ENCODE measurements at regions not wholly inside any gene's neighbourhood (a gene's known extent, or its start where the extent isn't known, plus 50 kb on each side); places are given as distances from the start of the nearest gene placed in this dataset.

- DNase-seq (ENCODE audit: low spot score), result no peak
Measured at GRCh38 chr4:124478470-124478869, 234.1 kb downstream of the ANKRD50 start.

- no peak for DNase-seq (ENCODE audit: low spot score)
Measured at GRCh38 chr4:124480061-124480460, 232.5 kb downstream of the ANKRD50 start.

DNA sequence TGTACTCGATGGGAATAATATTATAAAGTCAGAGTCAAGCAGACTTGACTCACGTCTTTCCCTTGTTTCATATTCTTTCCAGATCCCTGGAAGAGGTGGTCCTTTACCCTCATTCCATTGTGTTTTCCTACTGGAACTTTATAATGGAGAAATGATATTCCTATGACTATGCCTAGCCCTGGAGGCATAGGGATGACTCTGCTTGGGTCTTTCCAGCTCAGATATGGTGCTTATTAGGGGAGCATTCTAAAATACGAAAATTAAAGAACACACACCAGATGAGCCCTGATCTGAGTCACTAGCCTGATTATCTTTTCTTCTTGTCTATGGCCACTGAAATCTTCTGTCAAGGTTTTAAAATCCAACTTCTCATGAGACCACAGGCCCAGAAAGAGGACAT, 231.4 kb downstream of the ANKRD50 start:
- DNase-seq (ENCODE audit: low spot score), result no peak

- no peak for DNase-seq (ENCODE audit: low spot score)
Measured at GRCh38 chr4:124483048-124483906, 229.3 kb downstream of the ANKRD50 start.

GRCh38 chr4:124484008-124484407, 228.5 kb downstream of the ANKRD50 start:
- DNase-seq (ENCODE audit: low spot score), result no peak

DNA sequence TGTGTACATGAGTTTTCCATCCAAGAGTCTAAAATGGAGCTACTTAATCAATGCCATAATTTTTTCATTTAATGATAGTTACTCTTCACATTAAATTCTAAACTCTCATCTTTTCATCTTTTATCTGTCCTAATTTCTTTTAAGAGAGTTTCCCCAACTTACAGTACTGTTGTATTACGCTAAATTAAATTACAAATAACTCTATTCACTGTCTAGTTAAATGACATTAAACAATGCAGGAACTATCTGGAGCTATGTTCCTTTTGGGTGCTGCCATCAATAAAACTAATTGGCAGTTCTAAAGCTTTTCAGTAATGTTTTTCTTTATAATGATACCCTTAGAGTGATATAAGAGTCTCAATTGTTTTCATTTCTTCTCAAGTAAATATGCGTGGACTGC, 227.6 kb downstream of the ANKRD50 start:
- no peak for DNase-seq (ENCODE audit: low spot score)

- DNase-seq (ENCODE audit: low spot score), result no peak
Measured at GRCh38 chr4:124486423-124486822, 226.1 kb downstream of the ANKRD50 start.

- DNase-seq (ENCODE audit: low spot score), result no peak
Measured at GRCh38 chr4:124487651-124488050, 224.9 kb downstream of the ANKRD50 start.

GRCh38 chr4:124491361-124492145, 221.0 kb downstream of the ANKRD50 start:
- DNase-seq (ENCODE audit: low spot score), result no peak

DNA sequence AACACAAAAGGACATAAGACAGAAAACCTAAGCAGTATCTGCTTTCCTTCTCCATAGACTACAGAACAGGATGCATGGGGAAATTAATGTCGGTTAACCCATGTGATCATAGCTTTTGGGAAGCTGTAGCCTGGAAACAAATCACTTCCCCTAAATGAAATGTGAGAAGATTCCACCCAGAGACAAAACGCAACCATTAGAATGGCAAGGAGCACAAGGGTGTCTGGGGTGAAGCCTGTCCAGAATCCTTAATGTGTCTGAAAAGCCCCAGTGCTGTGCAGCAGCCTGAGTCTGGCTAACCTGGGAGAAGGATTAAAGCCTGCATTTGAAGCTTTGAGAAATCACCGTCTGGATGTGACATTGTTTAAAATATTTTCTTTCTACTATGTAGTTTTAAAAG, 213.3 kb downstream of the ANKRD50 start:
- DNase-seq (ENCODE audit: low spot score), result no peak

GRCh38 chr4:124501576-124501975, 211.0 kb downstream of the ANKRD50 start:
- DNase-seq (ENCODE audit: low spot score), result no peak

DNA sequence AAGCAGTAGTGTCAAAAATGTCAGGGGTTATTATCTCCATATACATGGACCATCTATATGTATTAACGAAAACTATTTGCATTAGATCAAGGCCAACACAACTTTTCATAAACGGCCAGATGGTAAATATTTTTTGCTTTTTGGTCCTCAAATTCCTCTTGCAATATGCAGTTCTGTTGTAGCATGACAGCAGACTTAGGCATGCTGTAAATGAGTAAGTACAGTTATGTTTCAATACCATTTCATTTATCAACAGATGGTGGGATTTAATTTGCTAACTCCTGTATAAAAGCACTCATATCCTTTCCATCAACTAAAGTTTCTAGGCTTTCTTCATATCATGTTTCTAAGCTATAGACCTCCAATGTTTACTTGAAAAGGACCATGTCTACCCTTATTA, 208.1 kb downstream of the ANKRD50 start:
- no peak for DNase-seq (ENCODE audit: low spot score)

DNA sequence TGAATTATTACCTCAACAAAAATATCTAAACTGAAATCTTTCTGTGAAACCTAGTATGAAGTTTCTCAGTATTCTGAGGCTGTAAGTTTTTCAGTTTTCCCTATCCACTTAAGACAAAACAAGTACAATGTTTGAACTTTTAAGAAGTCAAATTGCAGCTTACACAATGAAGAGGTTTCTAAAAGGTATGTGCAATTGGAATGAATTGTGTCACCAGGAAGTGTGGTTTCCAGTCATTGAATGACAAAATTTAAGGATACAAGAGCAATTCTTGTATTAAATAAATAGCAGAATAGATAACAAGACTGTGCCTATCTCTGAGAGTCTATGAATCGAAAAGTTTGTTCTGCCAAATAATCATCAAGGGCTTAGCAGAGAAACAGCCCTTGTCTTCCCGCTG, 207.3 kb downstream of the ANKRD50 start:
- DNase-seq (ENCODE audit: low spot score), result no peak

DNA sequence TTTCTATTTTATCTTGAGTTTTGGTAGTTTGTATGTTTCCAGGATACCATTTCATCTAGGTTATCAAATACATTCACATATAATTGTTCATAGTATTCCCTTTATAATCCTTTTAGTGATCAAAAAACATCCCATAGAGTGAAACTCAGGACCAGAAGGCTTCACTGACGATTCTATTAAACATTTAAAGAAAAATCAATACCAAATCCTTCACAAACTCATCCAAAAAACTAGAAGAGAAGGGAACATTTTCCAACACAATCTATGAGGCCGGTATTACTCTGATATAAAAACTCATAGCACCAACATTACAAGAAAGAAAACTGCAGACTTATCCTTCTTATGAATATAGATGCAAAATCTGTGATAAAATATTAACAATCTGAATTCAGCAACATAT, 203.4 kb downstream of the ANKRD50 start:
- no peak for DNase-seq (ENCODE audit: low spot score)

- DNase-seq (ENCODE audit: low spot score), result no peak
Measured at GRCh38 chr4:124514588-124514987, 197.9 kb downstream of the ANKRD50 start.

- DNase-seq (ENCODE audit: low spot score), result no peak
Measured at GRCh38 chr4:124515591-124515990, 196.9 kb downstream of the ANKRD50 start.

GRCh38 chr4:124519196-124519595, 193.3 kb downstream of the ANKRD50 start:
- no peak for DNase-seq (ENCODE audit: low spot score)

DNA sequence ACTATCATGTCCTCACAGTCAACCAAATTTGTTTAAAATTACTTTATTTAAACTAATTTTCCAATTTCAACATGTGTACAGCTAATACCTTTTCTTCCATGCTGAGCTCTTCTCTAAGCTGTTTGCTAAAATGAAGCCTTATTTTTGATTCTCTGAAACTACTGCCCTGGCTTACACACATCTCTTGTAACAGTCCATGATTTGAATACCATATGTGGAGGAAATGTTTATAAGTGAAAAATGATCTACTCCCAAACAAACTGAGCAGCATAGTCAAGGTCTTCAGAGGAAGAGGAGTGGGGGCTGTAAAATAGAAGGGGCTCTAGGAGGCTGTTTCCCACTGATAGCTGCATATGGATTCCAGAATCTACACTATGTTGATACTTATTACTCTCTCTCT, 188.7 kb downstream of the ANKRD50 start:
- no peak for DNase-seq (ENCODE audit: low spot score)

GRCh38 chr4:124525524-124525923, 187.0 kb downstream of the ANKRD50 start:
- no peak for DNase-seq (ENCODE audit: low spot score)

GRCh38 chr4:124526331-124526730, 186.2 kb downstream of the ANKRD50 start:
- no peak for DNase-seq (ENCODE audit: low spot score)

DNA sequence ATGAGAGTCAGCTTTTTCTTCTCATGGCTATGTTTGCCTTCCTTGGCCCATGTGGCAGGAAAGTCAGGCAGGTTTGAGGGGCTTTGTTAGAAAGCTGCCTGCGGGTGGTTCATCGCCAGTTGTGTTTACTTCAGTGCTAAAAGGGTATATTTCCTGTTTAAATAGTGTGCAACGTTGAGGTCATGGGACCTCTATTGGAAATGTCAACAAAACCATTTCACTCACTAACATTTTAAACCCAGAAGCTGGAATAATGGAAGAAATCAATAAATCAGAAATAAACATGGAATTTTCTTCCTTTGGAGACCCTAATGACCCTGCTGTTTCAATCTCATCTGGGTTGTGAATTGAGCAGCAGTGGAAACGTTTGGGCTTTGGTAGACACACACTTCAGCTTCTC, 185.8 kb downstream of the ANKRD50 start:
- DNase-seq (ENCODE audit: low spot score), result no peak

DNA sequence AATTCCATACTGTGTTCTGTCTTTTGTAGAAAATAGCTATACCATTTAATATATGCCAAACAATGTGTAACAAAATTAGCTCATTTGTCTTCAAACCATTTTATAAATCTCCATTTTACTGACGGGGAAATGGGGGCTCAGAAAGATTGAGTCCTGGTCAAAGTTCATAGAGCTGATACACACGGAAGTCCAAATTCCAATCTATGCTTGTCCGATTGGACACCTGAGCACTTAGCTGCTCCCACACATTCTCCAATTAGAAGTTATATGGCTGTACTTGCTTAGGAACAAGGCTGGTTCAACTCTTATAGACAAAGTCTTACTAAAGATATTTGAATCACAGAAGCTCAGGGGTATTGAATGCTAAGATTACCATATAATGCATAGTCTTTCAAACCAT, 185.2 kb downstream of the ANKRD50 start:
- DNase-seq (ENCODE audit: low spot score), result no peak

DNA sequence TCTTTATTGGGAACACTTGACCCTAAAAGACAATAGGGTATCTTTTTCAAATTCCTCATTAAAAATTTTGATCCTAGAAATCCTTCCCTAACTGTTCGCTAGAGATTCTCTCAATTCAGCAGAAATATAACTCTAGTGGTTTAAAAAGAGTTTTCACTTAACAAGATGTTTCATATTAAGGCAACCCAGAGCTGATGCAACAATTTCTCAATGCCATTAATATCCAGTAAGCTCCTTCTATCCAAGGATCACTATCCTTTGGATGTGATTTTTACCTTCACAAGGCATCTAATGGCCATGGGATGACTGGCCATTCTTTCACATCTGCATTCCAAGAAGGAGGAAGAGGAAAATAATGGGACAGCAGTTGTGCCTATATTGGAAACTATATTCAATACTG, 183.4 kb downstream of the ANKRD50 start:
- no peak for DNase-seq (ENCODE audit: low spot score)

Measured in hepatic stellate cell (primary cell).